GM21526 (cell line): ENCODE measurements at regions not wholly inside any gene's neighbourhood (a gene's known extent, or its start where the extent isn't known, plus 50 kb on each side); places are given as distances from the start of the nearest gene placed in this dataset.
"Not testable (repeated sequence)": the region's sequence is repeated elsewhere in the genome, so short reads cannot be mapped to it uniquely, and the experiment has no call there.

ENCODE experiments used
- ATAC-seq: cut with Tn5 transposase; IDR thresholded peaks from one replicate; pipeline ENCODE4 v1.9.1; 2021; ENCODE audit warnings: moderate library complexity; ENCODE audit not compliant: unreplicated experiment, low FRiP score

GRCh38 chr10:131576341-131577177, 265.0 kb upstream of the TCERG1L start:
- no peak for ATAC-seq

GRCh38 chr10:131577178-131577555, 265.6 kb upstream of the TCERG1L start:
- no peak for ATAC-seq

- ATAC-seq, result no peak
These were observed 266.4 kb upstream of the TCERG1L start for GRCh38 chr10:131577786-131578471.

GRCh38 chr10:131578472-131578970, 267.0 kb upstream of the TCERG1L start:
- ATAC-seq, result no peak

GRCh38 chr10:131579251-131580071, 267.9 kb upstream of the TCERG1L start:
- ATAC-seq, result no peak

- ATAC-seq, result no peak
These were observed 268.6 kb upstream of the TCERG1L start for GRCh38 chr10:131580076-131580652.

GRCh38 chr10:131580674-131581073, 269.2 kb upstream of the TCERG1L start:
- ATAC-seq, result no peak

GRCh38 chr10:131581547-131581946, 270.0 kb upstream of the TCERG1L start:
- not testable (repeated sequence) for ATAC-seq

- no peak for ATAC-seq
These were observed 272.8 kb upstream of the TCERG1L start for GRCh38 chr10:131584287-131584686.

- ATAC-seq, result no peak
These were observed 274.2 kb upstream of the TCERG1L start for GRCh38 chr10:131585761-131586160.

- ATAC-seq, result no peak
These were observed 275.4 kb upstream of the TCERG1L start for GRCh38 chr10:131586958-131587357.

- no peak for ATAC-seq
These were observed 276.6 kb upstream of the TCERG1L start for GRCh38 chr10:131587976-131588680.

- no peak for ATAC-seq
These were observed 277.2 kb upstream of the TCERG1L start for GRCh38 chr10:131588704-131589220.

- no peak for ATAC-seq
These were observed 279.0 kb upstream of the TCERG1L start for GRCh38 chr10:131590567-131590966.

GRCh38 chr10:131591936-131592335, 280.4 kb upstream of the TCERG1L start:
- ATAC-seq, result no peak

GRCh38 chr10:131609176-131609575, 291.6 kb upstream of the PPP2R2D start:
- ATAC-seq, result no peak

GRCh38 chr10:131615150-131615549, 285.7 kb upstream of the PPP2R2D start:
- no peak for ATAC-seq

GRCh38 chr10:131616040-131616439, 284.8 kb upstream of the PPP2R2D start:
- no peak for ATAC-seq

- ATAC-seq, result no peak
These were observed 283.5 kb upstream of the PPP2R2D start for GRCh38 chr10:131617113-131617858.
